HG02943 (cell line): ENCODE measurements at regions not wholly inside any gene's neighbourhood (a gene's known extent, or its start where the extent isn't known, plus 50 kb on each side); places are given as distances from the start of the nearest gene placed in this dataset.

Experiments
- ATAC-seq: cut with Tn5 transposase; IDR thresholded peaks from one replicate; pipeline ENCODE4 v1.9.1; 2021; ENCODE audit warnings: mild to moderate bottlenecking, low read depth, moderate library complexity; ENCODE audit not compliant: unreplicated experiment

DNA sequence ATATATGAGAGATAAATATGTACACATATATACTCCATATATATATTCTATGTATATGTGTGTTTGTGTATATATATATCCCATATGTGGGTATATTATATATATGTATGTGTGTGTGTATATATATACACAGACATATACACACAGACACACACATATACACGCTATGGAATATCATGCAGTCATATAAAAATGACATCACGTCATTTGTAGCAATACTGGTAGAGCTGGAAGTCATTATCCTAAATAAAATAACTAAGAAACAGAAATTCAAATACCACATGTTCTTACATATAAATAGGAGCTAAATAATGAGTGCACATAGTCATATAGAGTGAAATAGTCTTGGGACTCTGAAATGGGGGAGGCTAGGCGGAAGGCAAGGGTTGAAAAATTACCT, 1000.2 kb downstream of the LRFN5 start:
- no peak for ATAC-seq

DNA sequence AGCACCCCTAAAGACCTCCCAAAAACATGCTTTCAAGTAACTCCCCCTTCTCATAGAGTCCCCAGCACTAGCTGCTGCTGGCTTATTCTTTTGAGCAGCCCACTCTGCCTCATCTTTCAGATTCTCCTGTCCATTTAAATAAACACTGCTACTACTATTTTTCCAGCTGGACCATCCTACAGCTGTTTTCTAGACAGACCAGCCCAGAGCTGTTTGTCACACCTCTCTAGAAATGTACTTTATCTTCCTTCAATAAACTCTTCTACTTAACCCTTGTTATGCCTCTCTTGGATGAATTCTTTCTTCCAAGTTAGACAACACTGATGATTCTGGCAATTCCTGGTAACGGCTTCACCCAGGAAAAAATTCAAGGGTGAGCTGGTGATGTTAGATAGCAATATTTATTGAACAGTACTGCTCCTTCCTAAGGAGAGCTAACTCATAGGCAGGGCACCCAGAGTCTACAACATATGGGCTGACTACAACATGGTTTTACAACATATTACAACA, 995.7 kb downstream of the LRFN5 start:
- ATAC-seq: no peak

DNA sequence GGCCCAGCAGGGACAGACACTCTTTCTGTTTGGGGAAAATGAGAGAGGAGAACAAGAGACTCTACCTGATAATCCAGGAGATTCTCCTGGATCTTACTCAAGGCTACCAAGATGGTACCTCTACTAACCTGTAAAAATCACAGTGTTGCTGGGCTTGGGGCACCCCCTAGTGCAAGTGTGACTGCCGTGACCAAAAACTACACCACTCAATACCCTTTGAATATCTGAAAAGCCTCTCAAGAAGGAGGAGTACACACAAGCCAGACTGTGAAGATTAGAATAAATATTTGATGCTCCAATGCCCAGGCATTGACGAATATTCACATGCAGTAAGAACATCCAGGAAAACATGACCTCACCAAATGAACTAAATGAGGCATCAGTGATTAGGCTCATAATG, 965.4 kb downstream of the LRFN5 start:
- no peak for ATAC-seq

DNA sequence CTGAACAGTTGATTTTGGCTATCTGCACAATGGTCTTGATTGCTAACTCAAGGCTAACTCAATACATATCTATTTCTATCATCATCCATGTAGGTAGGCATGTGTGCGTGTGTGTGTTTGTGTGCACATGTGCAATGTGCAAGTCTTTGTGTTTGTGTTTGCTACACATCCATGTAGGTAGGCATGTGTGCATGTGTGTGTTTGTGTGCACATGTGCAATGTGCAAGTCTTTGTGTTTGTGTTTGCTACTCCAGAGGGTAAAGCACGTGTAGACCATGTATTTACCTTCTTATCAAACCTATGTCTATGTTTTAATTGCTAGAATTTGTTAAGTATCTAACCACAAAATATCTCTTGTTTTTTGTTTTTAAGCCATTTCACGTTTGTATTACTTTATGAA, 962.6 kb downstream of the LRFN5 start:
- no peak for ATAC-seq

DNA sequence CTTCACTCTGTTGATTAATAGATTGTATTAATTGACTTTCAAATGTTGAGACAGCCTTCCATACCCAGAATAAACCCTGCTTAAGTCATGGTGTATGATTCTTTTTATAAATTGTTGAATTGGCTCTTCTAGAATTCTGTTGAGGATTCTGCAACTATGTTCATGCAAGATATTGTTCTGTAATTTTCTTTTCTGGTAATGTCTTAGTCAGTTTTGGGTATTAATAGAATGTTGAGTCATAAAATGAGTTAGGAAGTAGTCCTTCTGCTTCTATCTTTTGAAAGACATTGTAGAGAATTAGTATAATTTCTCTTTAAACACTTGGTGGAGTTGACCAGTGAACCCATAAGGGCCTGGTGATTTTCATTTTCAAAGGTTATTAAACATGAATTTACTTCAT, 958.9 kb downstream of the LRFN5 start:
- ATAC-seq: no peak

DNA sequence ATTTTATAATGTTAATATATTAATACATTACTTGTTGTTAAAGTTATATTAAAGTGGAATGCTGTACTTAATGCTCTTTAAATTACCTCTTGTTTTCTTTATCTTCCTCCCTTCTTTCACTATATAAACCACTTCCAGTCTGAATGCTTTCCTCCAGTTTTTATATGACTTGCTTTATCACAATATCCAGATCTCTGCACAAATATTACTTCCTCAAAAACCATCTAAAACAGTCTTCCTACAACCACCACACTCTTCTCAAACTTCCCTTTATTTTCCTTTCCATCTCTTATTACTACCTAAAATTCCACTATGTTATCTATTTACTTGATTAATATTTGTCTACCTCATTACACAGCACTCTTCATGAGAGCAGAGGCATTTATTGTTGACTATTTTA, 956.6 kb downstream of the LRFN5 start:
- no peak for ATAC-seq

DNA sequence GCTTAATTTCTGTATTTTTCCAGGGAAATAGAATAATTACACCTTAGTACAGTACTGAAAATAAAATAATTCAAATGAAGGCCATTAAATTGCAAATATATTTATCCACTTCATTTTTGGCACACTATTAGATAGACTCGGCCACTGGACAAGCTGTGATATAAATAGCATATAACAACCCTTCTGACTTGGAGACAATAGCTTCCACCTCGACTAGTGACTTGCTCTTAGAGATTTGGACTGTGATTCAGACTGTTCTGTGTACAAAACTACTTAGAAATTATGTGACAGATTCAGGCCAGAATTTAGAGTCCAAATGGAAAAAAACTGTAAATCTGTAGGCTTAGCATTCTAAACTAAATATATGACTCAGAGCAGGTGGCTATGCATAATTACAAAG, 949.9 kb downstream of the LRFN5 start:
- ATAC-seq: no peak

DNA sequence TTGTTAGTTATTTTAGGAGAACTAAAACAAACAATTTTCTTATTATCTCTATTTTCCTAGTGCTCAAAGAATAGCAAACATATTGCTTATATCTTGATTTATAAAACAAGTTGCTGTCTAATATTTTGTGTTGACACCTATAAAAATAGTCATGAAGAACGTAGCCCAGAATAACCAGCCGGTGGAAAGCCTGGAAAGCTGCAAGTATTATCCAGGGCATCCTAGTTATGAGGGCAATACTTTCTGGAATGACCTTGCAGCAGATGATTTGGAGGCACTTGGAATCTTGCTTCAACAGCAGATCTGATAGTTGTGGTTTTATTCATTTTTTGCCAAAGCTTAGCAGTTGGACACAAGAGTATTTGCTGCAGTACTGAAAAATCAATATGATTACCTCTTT, 948.7 kb downstream of the LRFN5 start:
- no peak for ATAC-seq

DNA sequence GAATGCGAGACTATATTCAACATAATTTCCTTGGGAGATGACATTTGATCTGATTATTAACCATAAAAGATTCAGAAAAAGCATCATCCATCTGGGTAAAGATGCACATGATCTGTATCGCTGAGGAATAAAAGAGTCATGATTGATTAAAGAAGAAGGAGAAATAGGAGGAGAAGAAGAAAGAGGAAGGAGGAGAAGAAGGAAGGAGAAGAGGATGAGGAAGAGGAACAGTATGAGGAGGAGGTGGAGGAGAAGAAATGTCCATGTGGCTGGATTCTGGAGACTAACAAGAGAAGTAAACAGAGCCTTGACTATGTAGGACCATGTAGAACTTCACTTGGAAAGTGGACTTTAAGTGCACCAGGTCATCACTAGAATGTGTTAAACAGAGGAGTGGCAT, 947.4 kb downstream of the LRFN5 start:
- ATAC-seq: no peak

DNA sequence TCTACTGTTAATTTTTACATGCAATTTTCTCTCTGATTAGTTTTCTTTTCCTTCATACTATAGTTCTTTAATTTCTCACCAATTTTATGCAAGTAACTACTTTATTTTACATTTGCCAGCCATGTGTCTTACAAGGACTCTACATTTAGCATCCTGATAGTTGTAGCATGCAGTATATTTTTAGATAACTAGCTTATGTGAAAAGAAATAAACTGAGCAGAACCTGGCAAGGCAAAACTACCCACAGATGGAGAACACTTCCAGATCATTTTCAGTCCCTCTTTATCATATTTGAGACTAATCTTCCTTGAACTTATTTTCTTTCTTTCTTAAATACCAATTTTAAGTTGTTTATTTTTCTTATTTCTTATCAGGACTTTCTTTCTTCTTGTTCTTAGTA, 943.6 kb downstream of the LRFN5 start:
- no peak for ATAC-seq

DNA sequence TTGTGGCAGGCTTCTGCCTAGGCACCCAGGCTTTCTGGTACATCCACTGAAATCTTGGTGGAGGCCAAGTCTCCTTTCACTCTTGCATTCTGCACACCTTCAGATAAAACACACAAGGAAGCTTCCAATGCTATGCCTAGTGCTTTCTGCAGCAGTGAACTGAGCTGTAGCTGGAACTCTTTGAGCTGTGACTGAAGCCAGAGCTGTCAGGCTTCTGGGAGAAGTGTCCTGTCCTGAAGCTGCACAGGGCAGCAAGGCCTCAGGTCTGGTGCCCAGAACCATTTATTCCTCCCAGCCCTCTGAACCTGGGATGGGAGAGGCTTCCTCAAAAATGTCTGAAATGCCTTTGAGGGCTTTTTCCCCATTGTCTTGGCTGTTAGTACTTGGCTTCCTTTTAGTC, 941.7 kb downstream of the LRFN5 start:
- no peak for ATAC-seq

DNA sequence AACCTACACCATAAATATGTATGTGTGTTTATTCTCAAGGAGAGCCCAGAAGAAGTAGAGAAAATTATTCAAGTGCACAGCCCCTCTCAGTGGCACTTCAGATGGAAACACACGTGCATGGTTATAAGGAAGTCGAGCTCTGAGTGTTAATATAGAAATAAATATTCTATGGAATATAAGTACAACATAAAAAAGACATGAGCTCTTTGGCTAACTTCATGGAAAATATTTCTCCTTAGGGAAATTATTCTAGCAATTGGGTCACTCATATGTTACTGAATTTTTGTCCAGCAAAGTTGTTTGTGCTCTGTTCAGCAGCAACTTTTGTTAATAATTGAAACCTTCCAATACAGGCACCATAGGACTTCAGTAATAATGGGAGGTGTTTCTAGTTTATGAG, 939.0 kb downstream of the LRFN5 start:
- ATAC-seq: no peak

DNA sequence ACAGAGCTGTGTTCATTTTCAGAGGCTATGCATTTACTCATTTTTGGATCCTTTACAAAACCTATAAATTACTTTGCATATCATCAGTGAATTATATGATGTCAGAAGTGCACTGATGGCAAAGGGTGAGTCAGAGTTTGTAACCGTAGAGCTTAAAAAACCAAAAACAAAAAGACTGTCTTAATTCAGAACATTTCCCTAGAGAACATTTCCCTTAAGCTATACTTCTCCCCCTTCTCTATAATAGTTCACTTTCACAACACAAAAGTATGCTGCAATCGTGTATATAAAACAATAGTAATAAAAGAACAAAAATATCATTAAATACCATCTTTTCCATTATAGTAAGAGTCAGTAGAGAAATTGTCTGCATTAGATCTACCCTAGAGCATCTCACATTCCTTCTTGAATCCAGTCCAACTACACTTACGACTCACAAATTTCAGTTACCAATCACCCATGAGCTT, 934.9 kb downstream of the LRFN5 start:
- no peak for ATAC-seq

DNA sequence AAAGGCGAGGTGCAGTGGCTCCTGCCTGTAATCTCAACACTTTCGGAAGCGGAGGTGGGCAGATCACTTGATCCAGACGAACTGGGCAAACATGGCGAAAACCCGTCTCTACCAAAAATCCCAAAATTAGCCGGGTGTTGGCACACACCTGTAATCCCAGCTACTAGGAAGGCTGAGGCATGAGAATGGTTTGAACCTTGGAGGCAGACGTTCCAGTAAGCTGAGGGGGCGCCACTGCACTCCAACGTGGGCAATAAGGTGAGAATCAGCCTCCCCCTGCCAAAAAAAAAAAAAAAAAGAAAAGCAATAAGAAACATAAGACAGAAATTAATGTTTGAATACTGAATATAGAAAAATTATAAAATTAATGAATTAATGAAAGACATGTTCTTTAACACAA, 928.7 kb downstream of the LRFN5 start:
- ATAC-seq: no peak

DNA sequence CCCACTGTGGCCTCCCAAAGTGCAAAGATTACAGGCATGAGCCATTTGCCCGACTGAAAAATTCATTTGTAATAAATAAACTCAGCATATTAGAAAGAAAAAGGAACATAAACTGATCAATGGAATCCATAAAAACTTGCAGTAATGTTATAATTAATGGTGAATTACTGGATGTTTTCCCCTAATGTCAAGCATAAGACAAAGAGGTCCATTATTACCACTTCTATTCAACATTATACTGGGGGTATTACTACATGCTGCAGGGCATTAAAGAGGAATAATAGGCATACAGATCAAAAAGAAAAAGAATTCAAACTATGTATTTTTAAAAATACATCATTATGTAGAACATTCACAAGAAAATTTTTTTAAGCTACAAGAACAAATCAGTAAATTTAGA, 926.8 kb downstream of the LRFN5 start:
- no peak for ATAC-seq

DNA sequence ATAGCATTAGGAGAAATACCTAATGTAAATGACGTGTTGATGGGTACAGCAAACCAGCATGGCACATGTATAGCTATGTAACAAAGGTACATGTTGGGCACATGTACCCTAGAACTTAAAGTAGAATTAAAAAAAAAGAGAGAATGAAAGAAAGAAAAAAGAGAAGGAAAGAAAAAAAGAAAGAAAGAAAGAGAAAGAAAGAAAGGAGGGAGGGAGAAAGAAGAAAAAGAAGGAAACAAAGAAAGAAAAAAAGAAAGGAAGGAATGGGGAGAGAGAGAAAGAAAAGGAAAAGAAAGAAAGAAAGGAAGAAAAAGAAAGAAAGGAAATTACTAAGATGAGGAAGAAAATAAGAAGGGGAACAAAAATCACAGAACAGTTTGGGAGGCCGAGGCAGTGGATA, 925.5 kb downstream of the LRFN5 start:
- ATAC-seq: no peak

DNA sequence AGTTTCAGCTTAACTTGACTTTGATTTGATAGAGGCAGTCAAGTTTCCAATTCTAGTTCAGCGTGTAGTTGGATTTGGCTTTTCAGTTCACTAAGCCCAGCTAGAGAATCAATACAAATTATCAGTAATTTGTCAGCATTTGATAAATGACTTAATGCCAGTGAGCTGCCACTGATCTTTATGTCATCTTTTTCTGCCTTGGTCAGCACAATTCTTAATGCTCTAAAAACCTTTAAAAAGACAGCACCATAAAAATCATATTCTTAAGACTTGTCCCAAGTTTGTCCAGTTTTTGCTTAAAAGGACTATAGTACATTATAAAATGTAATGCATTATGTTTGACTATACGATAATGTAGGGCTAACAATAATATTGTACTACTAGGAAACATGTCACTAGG, 920.5 kb downstream of the LRFN5 start:
- no peak for ATAC-seq

DNA sequence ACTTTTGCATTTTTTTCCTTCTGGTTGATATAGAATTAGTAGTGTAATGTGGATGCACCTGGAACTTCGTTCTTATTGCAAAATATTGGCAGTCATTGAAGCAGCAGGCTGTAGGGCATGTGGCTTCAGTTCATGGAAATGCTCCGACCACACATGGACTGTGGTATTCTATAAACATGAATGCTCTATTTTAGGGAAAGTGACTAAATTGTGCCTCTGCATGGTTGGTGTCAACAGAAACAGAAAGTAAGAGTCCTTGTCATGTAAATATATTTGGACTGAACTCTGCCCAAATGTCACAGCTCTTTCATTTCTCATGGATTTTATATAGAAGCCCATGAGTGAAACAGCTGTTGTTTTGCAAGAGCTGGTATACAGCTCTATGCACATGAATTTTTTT, 917.0 kb downstream of the LRFN5 start:
- no peak for ATAC-seq

DNA sequence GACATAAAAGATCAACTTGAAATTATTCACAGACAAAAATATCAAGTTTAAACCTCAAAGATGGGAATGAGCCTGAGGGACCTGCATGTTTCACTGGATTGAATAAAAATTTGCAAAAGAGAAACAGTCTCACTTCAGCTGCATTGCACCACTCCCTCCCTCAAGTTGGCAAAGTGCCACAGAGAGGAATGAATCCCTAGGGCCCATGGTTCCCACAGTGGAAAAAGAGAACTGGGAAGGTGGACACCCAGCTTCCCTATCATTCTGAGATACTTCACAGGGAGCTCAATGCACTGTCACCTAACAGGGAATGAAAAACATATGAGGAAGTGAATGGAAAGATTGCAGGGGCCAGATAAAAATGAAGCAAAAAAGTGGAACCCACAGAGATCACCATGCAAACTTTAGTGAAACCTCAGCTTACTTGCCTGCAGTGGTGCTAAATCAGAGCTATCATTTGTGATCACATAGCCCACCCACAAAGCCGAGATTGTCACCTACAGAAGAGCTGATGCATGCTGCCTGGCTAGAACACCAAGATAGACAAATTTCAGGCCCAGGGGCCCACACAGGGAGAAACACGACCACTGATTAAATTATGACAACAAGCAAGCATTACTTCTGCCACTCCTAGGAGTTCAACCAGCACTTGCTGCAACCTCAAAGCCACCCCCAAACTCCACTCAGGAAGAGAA, 911.3 kb downstream of the LRFN5 start:
- ATAC-seq: no peak

DNA sequence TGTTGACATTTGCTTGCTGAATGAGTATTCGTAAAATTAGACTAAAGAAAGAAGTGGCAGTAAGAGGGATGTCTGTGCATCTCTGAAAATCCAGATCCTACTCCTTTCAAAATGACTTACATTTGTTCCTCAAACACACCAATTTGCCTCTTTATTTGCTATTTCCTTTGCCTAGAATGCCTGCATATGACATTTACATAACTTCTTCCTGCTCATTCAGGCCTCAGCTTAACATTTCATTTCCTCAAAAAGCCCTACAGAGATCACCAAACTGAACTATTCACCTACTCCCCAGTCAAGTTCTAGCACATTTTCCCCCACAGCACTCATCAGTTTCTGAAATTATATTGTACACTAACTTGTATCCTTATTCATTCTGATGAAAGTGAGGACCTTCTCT, 907.2 kb downstream of the LRFN5 start:
- ATAC-seq: no peak

DNA sequence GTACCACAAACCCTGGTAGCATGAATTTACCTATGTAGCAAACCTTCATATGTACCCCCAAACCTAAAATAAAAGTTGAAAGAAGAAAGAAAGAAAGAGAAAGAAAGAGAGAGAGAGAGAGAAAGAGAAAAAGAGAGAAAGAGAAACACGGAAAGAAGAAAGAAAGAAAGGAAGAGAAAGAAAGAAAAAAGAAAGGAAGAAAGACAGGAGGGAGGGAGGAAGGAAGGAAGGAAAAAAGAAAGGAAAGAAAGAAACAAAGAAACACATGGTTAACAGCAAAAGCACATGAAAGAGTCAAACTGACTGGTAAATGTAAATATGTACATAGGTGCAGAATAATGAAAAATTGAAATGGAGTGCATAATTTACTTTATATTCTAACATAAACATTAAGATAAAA, 903.4 kb downstream of the LRFN5 start:
- no peak for ATAC-seq

DNA sequence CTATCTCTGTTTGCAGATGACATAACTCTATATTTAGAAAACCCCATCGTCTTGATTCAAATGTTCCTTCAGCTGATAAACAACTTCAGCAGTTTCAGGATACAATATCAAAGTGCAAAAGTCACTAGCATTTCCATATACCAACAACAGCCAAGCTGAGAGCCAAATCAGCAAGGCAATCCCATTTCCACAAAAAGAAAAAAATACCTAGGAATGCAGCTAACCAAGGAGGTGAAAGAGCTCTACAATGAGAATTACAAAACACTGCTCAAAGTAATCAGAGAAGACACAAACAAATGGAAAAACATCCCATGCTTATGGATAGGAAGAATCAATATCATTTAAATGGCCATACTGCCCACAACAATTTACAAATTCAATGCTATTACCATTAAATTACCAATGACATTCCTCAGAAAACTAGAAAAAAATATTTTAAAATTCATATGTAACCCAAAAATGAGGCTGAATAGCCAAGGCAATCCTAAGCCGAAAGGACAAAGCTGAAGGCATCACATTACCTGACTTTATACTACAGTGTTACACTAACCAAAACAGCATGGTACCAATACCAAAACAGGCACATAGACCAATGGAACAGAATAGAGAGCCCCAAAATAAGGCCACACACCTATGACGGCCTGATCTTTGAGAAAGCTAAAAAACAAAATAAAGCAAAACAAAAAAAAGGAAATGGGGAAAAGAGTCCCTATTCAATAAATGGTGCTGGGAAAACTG, 901.7 kb downstream of the LRFN5 start:
- ATAC-seq: no peak
